Ishikawa (cell line): ENCODE measurements at regions not wholly inside any gene's neighbourhood (a gene's known extent, or its start where the extent isn't known, plus 50 kb on each side); places are given as distances from the start of the nearest gene placed in this dataset.

Source experiments
- CEBPB ChIP-seq: IDR thresholded peaks from 2 replicates; pipeline ENCODE4 v1.6.1; 2012
- CREB1 ChIP-seq: IDR thresholded peaks from 2 replicates; pipeline ENCODE4 v1.6.1; 2012; ENCODE audit warnings: low read depth
- EGR1 ChIP-seq: IDR thresholded peaks from 2 replicates; pipeline ENCODE4 v1.6.1; 2012
- EP300 ChIP-seq: IDR thresholded peaks from 2 replicates; pipeline ENCODE4 v1.6.1; 2012; ENCODE audit warnings: borderline replicate concordance
- FOXM1 ChIP-seq: IDR thresholded peaks from 2 replicates; pipeline ENCODE4 v1.6.1; 2012; ENCODE audit warnings: low read depth, borderline replicate concordance
- NFIC ChIP-seq: IDR thresholded peaks from 2 replicates; pipeline ENCODE4 v1.6.1; 2012
- RAD21 ChIP-seq: IDR thresholded peaks from 2 replicates; pipeline ENCODE4 v1.6.1; 2012; ENCODE audit warnings: low read depth
- TAF1 ChIP-seq: IDR thresholded peaks from 2 replicates; pipeline ENCODE4 v1.6.1; 2012; ENCODE audit warnings: low read depth, mild to moderate bottlenecking
- TCF12 ChIP-seq: IDR thresholded peaks from 2 replicates; pipeline ENCODE4 v1.6.1; 2012; ENCODE audit warnings: low read depth
- TEAD4 ChIP-seq: IDR thresholded peaks from 2 replicates; pipeline ENCODE4 v1.6.1; 2012
- YY1 ChIP-seq: IDR thresholded peaks from 2 replicates; pipeline ENCODE4 v1.6.1; 2012; ENCODE audit warnings: low read depth
- ZBTB7A ChIP-seq: IDR thresholded peaks from 2 replicates; pipeline ENCODE4 v1.6.1; 2012; ENCODE audit warnings: low read depth
- TF ChIP-seq, protein P1 (sequence below): IDR thresholded peaks from 2 replicates; pipeline ENCODE4 v1.6.1; 2012; ENCODE audit warnings: low read depth, mild to moderate bottlenecking
- TF ChIP-seq, protein P2 (sequence below): IDR thresholded peaks from 2 replicates; pipeline ENCODE4 v1.6.1; 2012
- TF ChIP-seq, protein P3 (sequence below): IDR thresholded peaks from 2 replicates; pipeline ENCODE4 v1.6.1; 2012

DNA sequence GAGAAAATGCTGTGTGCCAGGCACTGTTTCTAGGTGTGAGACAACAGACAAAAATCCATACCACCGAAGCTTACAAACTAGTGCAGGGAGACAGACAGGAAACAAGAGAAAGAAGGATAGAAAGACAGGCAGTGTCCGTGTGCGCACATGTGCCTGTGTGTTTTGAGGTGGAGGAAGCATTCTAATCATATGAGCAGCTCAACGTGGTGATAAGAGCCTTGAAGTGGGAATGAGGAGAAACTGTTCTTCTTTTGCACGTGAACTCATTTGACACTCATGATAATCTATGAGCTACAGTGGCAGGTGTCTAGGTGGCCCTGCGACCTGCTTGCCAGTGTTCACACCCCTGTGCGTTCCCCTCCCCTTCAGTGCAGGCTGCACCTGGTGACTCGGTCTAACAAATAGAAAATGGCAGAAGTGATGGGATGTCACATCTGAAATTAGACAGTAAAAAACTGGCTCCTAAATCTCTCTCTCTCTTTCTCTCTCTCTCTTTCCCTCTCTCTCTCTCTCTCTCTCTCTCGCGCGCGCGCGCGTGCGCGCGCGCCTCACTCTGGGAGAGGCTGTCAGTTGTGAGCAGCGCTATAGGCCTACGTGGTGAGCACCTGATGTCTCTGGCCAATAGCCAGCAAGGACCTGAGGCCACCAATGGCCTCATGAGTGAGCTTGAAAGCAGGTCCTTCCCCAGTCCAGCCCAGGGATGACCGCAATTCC, 74.8 kb downstream of the EN1 start:
- no peak for TF ChIP-seq CEBPB

DNA sequence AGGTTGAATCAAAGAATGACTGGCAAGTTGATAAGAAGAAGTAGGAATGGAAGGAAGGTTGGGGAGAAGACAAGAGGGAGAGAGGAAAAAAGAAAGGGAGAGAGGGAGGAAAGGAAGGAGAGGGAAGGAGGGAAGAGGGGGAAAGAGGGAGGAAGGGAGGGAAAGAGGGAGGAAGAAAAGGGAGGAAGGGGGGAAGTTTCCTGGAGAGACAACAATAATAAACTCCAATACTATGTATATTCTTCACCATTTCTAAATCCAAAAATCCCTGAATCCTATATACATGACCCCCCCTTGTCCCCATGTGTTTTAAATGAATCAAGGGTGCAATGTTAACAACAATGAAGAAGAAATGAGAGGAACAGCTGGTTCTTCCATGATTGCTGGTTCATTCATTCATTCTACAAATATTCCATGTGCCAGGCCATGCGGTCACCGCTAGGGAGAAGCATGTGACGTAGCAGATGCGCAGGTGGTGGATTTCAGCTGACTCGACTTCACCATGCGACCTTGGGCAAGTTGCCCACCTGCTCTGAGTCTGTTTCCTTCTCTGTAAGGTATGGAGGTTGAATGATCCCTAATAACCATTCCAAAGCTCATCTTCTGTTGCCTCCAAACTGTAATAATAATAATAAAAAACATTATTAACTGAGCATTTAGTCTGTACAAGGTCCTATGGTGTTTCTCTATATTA, 77.6 kb downstream of the EN1 start:
- TF ChIP-seq EGR1 (no peak), EP300 (no peak), NFIC (no peak), FOXM1 (no peak), CEBPB (no peak), RAD21 (no peak), CREB1 (no peak), TEAD4 (no peak), ZBTB7A (no peak), YY1 (no peak), TAF1 (no peak), TCF12 (no peak)
- TF ChIP-seq, protein P1, sequence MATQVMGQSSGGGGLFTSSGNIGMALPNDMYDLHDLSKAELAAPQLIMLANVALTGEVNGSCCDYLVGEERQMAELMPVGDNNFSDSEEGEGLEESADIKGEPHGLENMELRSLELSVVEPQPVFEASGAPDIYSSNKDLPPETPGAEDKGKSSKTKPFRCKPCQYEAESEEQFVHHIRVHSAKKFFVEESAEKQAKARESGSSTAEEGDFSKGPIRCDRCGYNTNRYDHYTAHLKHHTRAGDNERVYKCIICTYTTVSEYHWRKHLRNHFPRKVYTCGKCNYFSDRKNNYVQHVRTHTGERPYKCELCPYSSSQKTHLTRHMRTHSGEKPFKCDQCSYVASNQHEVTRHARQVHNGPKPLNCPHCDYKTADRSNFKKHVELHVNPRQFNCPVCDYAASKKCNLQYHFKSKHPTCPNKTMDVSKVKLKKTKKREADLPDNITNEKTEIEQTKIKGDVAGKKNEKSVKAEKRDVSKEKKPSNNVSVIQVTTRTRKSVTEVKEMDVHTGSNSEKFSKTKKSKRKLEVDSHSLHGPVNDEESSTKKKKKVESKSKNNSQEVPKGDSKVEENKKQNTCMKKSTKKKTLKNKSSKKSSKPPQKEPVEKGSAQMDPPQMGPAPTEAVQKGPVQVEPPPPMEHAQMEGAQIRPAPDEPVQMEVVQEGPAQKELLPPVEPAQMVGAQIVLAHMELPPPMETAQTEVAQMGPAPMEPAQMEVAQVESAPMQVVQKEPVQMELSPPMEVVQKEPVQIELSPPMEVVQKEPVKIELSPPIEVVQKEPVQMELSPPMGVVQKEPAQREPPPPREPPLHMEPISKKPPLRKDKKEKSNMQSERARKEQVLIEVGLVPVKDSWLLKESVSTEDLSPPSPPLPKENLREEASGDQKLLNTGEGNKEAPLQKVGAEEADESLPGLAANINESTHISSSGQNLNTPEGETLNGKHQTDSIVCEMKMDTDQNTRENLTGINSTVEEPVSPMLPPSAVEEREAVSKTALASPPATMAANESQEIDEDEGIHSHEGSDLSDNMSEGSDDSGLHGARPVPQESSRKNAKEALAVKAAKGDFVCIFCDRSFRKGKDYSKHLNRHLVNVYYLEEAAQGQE: no peak
- TF ChIP-seq, protein P2, sequence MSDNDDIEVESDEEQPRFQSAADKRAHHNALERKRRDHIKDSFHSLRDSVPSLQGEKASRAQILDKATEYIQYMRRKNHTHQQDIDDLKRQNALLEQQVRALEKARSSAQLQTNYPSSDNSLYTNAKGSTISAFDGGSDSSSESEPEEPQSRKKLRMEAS: no peak
- TF ChIP-seq, protein P3, sequence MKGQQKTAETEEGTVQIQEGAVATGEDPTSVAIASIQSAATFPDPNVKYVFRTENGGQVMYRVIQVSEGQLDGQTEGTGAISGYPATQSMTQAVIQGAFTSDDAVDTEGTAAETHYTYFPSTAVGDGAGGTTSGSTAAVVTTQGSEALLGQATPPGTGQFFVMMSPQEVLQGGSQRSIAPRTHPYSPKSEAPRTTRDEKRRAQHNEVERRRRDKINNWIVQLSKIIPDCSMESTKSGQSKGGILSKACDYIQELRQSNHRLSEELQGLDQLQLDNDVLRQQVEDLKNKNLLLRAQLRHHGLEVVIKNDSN: no peak

DNA sequence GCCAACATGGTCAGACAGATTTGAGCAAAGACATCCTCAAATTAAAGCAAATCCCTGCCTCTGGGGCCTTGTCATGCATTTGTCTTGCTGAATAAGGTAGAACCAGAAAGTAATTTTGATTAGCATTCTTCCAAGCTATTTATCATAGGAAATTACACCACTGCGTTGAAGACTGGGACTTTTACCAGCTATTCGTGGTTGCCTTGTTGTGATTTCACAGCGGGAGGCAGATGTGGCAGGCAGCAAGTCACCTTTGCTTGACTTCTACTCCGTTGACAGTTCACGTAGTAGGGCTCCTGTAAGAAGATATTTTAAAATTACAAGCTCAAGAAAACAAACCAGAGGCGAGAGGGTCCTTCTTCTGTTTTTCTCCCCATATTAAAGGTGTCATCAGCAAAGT, 80.6 kb downstream of the EN1 start:
- TF ChIP-seq CEBPB: no peak
- TF ChIP-seq EP300: no peak
- TF ChIP-seq NFIC: no peak
- TF ChIP-seq ZBTB7A: no peak
- TF ChIP-seq, protein P1: no peak
- TF ChIP-seq RAD21: no peak
- TF ChIP-seq CREB1: no peak
- TF ChIP-seq TEAD4: no peak
- TF ChIP-seq, protein P3: no peak

DNA sequence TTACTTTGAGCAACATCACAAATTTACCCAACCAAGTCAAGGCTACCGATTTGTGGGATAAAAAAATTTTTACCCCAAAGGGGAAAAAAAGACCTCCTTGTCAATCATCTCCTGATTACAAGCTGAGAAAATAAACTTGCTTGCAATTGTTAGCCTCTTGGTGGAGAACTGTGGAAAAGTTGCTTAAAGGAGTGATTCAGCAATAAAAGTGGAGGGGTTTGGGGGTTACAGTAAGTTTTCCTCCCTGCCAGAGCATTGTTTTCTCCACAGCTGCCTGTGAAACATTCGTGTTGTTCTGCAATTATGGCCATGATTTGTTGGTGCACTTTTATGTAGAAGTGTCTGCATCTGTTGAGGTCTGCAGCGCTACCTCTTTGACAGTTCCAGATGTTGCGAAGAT, 82.6 kb downstream of the EN1 start:
- TF ChIP-seq, protein P1: no peak
- TF ChIP-seq CREB1 (no peak), NFIC (no peak), ZBTB7A (no peak), RAD21 (no peak), TCF12 (no peak), TAF1 (no peak), EP300 (no peak), FOXM1 (no peak), CEBPB (no peak), EGR1 (no peak), YY1 (no peak)
- TF ChIP-seq, protein P3: no peak
- TF ChIP-seq, protein P2: no peak
